ENCODE measurements at regions not wholly inside any gene's neighbourhood (a gene's known extent, or its start where the extent isn't known, plus 50 kb on each side); places are given as distances from the start of the nearest gene placed in this dataset.

- TF ChIP-seq POLR2A (IDR thresholded peaks at IDR 0.05; ENCODE audit: low read length) (no peak), GATA1 (IDR thresholded peaks at IDR 0.05; ENCODE audit: low read depth, low read length) (no peak)
Measured at GRCh38 chr4:81290813-81291212, 75.8 kb upstream of the PRKG2 start.
